ENCODE measurements at regions not wholly inside any gene's neighbourhood (a gene's known extent, or its start where the extent isn't known, plus 50 kb on each side); places are given as distances from the start of the nearest gene placed in this dataset.
A peak's percentile ranks its signal among the peaks of the same experiment; 100 is the strongest.
"Not testable (repeated sequence)": the region's sequence is repeated elsewhere in the genome, so short reads cannot be mapped to it uniquely, and the experiment has no call there.

- DNase-seq, result not testable (repeated sequence)
These were observed 294.7 kb upstream of the TEKT4 start for GRCh38 chr2:94576486-94576885.

GRCh38 chr2:94577160-94577559 lies 294.1 kb upstream of the TEKT4 start:
- DNase-seq, result peak; percentile 74

- not testable (repeated sequence) for DNase-seq
These were observed 292.0 kb upstream of the TEKT4 start for GRCh38 chr2:94579221-94579620.

GRCh38 chr2:94583081-94583723 lies 288.0 kb upstream of the TEKT4 start:
- peak; percentile 37 for DNase-seq

GRCh38 chr2:94584569-94584968 lies 286.7 kb upstream of the TEKT4 start:
- peak; percentile 15 for DNase-seq

- DNase-seq, result peak; percentile 72
These were observed 284.9 kb upstream of the TEKT4 start for GRCh38 chr2:94586032-94586982.

GRCh38 chr2:94587042-94587441 lies 284.2 kb upstream of the TEKT4 start:
- not testable (repeated sequence) for DNase-seq

- DNase-seq, result peak; percentile 82
These were observed 277.0 kb upstream of the TEKT4 start for GRCh38 chr2:94594019-94594836.

- DNase-seq, result not testable (repeated sequence)
These were observed 275.3 kb upstream of the TEKT4 start for GRCh38 chr2:94595956-94596355.

GRCh38 chr2:94598075-94598713 lies 273.0 kb upstream of the TEKT4 start:
- DNase-seq, result not testable (repeated sequence)

- DNase-seq, result not testable (repeated sequence)
These were observed 270.3 kb upstream of the TEKT4 start for GRCh38 chr2:94600929-94601328.

- DNase-seq, result peak; percentile 9
These were observed 268.8 kb upstream of the TEKT4 start for GRCh38 chr2:94602466-94602865.

- no peak for DNase-seq
These were observed 249.1 kb upstream of the TEKT4 start for GRCh38 chr2:94622113-94622618.

GRCh38 chr2:94628953-94629352 lies 242.3 kb upstream of the TEKT4 start:
- DNase-seq, result peak; percentile 24

- DNase-seq, result not testable (repeated sequence)
These were observed 229.8 kb upstream of the TEKT4 start for GRCh38 chr2:94641397-94641796.

GRCh38 chr2:94652131-94652530 lies 219.1 kb upstream of the TEKT4 start:
- DNase-seq, result peak; percentile 26

GRCh38 chr2:94669858-94670257 lies 201.4 kb upstream of the TEKT4 start:
- peak; percentile 77 for DNase-seq

- DNase-seq, result not testable (repeated sequence)
These were observed 177.0 kb upstream of the TEKT4 start for GRCh38 chr2:94694236-94694635.

- not testable (repeated sequence) for DNase-seq
These were observed 162.2 kb upstream of the TEKT4 start for GRCh38 chr2:94708982-94709381.

- DNase-seq, result no peak
These were observed 145.7 kb upstream of the TEKT4 start for GRCh38 chr2:94725543-94725942.

- DNase-seq, result peak; percentile 86
These were observed 135.7 kb upstream of the TEKT4 start for GRCh38 chr2:94735536-94735935.

- peak; percentile 98 for DNase-seq
These were observed 134.1 kb upstream of the TEKT4 start for GRCh38 chr2:94737145-94737544.

All from DMS53 (cell line).